ENCODE measurements at regions not wholly inside any gene's neighbourhood (a gene's known extent, or its start where the extent isn't known, plus 50 kb on each side); places are given as distances from the start of the nearest gene placed in this dataset.

GRCh38 chr14:42378880-42379279, 772.2 kb downstream of the LRFN5 start:
- no peak for TF ChIP-seq BACH2 (CRISPR knock-in tag; IDR thresholded peaks at IDR 0.05; ENCODE audit: borderline replicate concordance)
- no peak for TF ChIP-seq PATZ1 (CRISPR knock-in tag; IDR thresholded peaks at IDR 0.05; ENCODE audit: borderline replicate concordance)
- TF ChIP-seq TSHZ2 (CRISPR knock-in tag; IDR thresholded peaks at IDR 0.05) = no peak
- TF ChIP-seq ESRRG (CRISPR knock-in tag; IDR thresholded peaks at IDR 0.05) = no peak
- TF ChIP-seq ZNF565 (CRISPR knock-in tag; conservative IDR thresholded peaks at IDR 0.05; ENCODE audit: low read depth) = no peak
- no peak for TF ChIP-seq TOX (CRISPR knock-in tag; IDR thresholded peaks at IDR 0.05; ENCODE audit: borderline replicate concordance)
- TF ChIP-seq CREB5 (CRISPR knock-in tag; IDR thresholded peaks at IDR 0.05; ENCODE audit: low read depth) = no peak
- no peak for TF ChIP-seq ZNF8 (CRISPR knock-in tag; IDR thresholded peaks at IDR 0.05)
- TF ChIP-seq ARNTL (CRISPR knock-in tag; IDR thresholded peaks at IDR 0.05; ENCODE audit: borderline replicate concordance, low read depth) = no peak
- TF ChIP-seq ISL1 (CRISPR knock-in tag; IDR thresholded peaks at IDR 0.05) = no peak
- TF ChIP-seq ZFP3 (CRISPR knock-in tag; IDR thresholded peaks at IDR 0.05) = no peak
- TF ChIP-seq PPARA (CRISPR knock-in tag; IDR thresholded peaks at IDR 0.05; ENCODE audit: borderline replicate concordance) = no peak
